ENCODE measurements at regions not wholly inside any gene's neighbourhood (a gene's known extent, or its start where the extent isn't known, plus 50 kb on each side); places are given as distances from the start of the nearest gene placed in this dataset.

DNA sequence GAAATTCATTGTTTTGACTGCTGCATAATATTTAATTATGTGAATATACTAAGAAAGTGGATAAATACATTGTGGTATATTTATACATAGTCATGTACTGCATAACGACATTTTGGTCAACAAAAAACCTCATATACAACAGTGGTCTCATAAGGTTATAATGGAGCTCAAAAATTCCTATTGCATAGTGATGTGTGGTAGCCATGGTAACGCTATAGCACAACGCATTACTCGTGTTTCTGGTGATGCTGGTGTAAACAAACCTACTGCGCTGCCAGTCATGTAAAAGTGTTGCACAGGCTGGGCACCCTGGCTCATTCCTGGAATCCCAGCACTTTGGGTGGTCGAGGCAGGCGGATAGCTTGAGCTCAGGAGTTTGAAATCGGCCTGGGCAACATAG, 52.6 kb upstream of the NHLH2 start:
- no peak for DNase-seq (ENCODE audit: low read depth, low spot score)

DNA sequence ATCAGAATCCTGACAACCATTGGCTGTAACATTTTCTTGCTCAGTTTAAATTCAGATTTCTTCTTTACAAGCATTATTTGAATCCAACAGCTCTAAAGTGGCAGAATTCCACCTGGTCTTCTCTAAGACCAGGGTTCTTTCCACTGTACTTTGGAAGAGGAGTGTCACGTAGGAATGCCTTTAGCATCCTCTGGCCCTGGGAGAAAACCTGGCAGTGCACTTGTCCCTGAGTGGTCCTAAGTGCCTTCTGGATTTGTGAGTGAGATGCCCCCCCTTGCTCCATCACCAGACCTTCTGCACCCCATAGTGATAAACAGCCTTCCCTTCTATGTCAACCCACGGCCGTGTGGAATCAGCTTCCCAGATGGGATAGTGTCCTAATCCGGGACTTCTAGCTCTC, 57.1 kb upstream of the NHLH2 start:
- no peak for DNase-seq (ENCODE audit: low read depth, low spot score)

- DNase-seq (ENCODE audit: low read depth, low spot score), result no peak
These were observed 59.9 kb upstream of the NHLH2 start for GRCh38 chr1:115900856-115901255.

DNA sequence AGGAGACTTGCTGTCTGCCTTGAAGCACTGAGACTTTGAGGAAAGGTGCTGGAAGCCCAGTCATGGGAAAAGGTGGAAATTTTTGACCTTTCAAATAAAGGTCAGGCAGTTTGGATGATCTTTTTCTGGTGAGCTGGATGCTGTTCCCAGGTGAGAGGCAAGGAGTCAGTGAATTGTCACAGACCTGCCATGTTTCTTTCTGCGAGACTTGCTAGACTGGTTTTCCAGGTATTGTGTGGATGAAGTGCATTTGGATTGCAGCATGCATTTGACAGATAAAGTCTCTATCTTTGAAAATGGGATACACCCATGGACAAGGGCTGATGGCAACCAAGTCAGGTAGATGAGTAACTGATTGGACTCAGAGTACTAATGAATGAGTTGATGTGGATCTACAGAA, 65.7 kb upstream of the NHLH2 start:
- DNase-seq (ENCODE audit: low read depth, low spot score), result no peak

GRCh38 chr1:115907092-115907491, 66.2 kb upstream of the NHLH2 start:
- DNase-seq (ENCODE audit: low read depth, low spot score), result no peak

GRCh38 chr1:115908565-115909274, 67.6 kb upstream of the SLC22A15 start:
- no peak for DNase-seq (ENCODE audit: low read depth, low spot score)

- DNase-seq (ENCODE audit: low read depth, low spot score), result no peak
These were observed 66.1 kb upstream of the SLC22A15 start for GRCh38 chr1:115910231-115910630.

GRCh38 chr1:115911294-115911693, 65.0 kb upstream of the SLC22A15 start:
- DNase-seq (ENCODE audit: low read depth, low spot score), result no peak

DNA sequence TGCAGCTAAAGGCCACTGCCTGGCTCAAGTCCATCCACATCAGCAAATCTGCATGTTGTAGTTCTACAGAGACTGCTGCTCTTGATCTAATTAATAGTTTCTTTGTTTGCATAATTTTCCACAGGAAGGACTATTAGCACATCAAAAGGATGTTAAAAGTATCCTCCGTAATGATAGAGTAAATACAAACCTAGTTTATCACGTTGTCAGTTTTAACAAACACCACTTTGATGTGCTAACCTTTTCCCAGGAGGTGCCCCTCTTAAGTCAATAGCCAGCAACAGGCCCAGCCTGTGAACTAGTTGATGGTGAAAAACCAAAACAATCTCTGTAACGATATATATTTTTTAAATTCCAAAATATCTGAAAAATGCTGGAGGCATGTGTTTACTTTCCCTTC, 64.2 kb upstream of the SLC22A15 start:
- DNase-seq (ENCODE audit: low read depth, low spot score), result no peak

DNA sequence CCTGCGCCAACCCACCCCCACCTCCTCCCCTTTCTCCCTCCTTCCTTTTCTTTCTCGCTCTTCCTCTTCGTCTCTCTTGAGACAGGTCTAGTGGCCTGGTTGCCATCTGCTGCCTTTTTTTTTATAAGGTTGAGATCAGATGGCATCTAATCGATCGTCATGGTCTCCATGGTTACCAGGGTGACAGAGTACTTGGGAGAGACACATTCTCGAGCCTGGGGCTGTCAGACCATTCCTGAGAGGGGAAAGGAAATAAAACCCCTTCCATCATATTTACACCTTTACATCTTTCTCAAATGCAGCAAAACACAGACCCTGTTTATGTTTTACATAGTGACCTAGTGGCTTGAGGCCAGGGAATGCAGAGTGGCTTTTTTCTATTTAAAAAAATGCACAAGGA, 53.5 kb upstream of the SLC22A15 start:
- DNase-seq (ENCODE audit: low read depth, low spot score), result no peak

DNA sequence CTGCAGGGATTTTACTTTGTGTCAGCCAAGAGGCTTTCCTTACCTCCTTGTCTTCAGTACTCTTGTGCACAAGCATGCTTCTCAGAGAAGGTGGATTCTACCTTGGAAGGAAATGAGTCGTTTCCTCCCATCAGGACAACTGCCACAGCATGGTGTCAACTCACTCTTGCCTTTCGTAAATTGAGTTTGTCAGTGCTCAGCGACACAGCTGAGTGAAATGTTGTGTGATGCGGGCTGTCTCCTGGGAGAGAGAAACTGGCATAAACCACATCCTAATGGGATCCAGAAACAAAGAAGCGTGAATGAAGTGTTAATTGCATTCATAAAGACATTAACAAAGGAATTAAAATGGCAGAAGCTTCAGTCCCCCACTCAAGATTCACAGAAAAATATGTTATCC, 51.5 kb upstream of the SLC22A15 start:
- peak; percentile 67 for DNase-seq (ENCODE audit: low read depth, low spot score)

GRCh38 chr1:115925467-115925866, 50.8 kb upstream of the SLC22A15 start:
- DNase-seq (ENCODE audit: low read depth, low spot score), result no peak

All from iPS DF 19.7 (cell line).